ENCODE measurements at regions not wholly inside any gene's neighbourhood (a gene's known extent, or its start where the extent isn't known, plus 50 kb on each side); places are given as distances from the start of the nearest gene placed in this dataset.
"Not testable (repeated sequence)": the region's sequence is repeated elsewhere in the genome, so short reads cannot be mapped to it uniquely, and the experiment has no call there.

DNA sequence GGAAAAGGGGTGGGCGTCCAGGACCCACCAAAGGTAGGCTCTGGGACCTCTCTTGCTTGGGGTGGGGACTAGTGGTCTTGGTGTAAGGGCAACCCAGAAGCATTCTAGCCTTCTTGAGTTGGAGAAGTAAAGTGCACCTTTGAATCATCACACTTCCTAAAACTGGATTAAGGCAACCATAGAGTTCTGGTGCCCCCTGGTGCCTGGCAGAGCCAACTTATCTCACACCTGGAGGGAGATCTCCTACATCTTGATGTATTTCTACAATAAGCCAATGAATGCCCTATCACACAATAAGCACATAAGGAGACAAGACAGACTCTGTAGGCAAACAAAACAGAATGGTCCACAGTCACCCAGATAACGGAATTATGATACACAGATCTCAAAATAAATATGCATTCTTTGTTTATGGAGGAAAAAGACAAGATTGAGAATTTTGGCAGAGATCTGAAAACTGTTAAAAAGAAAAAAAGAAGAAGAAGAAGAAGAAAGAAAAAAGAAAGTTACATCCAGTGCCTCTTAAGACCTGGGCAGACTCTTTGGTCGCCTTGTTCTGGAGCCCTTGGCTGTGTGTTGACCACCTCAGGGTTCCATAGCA, 95.9 kb upstream of the PPP2R5C start:
- H3K27ac ChIP-seq (replicated peaks in 1 of 4): no peak overlapping the region
- no peak for DNase-seq (ENCODE audit: extremely low spot score)
- peaks cover 0 to 38% (median 2%) of the 10 kb centered on the region in 4 donors for H3K27me3 ChIP-seq

DNA sequence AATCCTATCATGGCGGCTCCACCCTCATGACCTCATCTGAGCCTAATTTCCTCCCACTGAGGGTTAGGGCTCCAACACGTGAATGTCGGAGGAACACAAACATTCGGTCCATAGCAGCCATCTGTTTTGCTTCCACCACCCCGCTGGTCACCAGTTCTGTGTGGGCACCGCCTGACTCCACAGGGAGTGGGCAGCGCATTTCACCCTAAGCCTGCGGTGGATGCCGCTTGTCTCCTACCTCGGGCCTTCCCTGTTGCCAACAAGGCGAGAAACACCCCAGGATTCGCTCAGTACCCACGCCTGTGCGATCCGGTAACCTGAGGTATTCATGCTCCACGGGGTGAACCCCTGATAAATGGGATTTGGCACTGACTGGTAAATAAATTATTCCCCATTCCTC, 95.2 kb upstream of the PPP2R5C start:
- DNase-seq (ENCODE audit: extremely low spot score): no peak
- no peaks in the 10 kb centered on the region for H3K4me1 ChIP-seq
- TF ChIP-seq EP300 (IDR thresholded peaks at IDR 0.05) (no peak), POLR2A (IDR thresholded peaks at IDR 0.05; ENCODE audit: low read depth) (no peak)
- H3K9me3 ChIP-seq: peaks cover 0 to 21% (median 14%) of the 10 kb centered on the region in 4 donors
- H3K27ac ChIP-seq (replicated peaks in 1 of 4): no peak overlapping the region
- no peak overlapping the region for H3K4me3 ChIP-seq
- no peaks in the 10 kb centered on the region for H3K36me3 ChIP-seq
- H3K27me3 ChIP-seq: peaks cover 0 to 38% (median 2%) of the 10 kb centered on the region in 4 donors
- WGBS: 89% methylated on average over 12 of the region's 16 CpGs
- intact Hi-C loops (cut with DNase I): no loop called here

More for the DNA sequence above, 95.9 kb upstream of the PPP2R5C start:
- H3K4me1 ChIP-seq: no peaks in the 10 kb centered on the region
- intact Hi-C loops (cut with DNase I): no loop called here
- WGBS: 56% methylated on average over 3 of the region's 3 CpGs
- H3K36me3 ChIP-seq: no peaks in the 10 kb centered on the region
- no peak for TF ChIP-seq EP300 (IDR thresholded peaks at IDR 0.05)
- TF ChIP-seq, protein P1, sequence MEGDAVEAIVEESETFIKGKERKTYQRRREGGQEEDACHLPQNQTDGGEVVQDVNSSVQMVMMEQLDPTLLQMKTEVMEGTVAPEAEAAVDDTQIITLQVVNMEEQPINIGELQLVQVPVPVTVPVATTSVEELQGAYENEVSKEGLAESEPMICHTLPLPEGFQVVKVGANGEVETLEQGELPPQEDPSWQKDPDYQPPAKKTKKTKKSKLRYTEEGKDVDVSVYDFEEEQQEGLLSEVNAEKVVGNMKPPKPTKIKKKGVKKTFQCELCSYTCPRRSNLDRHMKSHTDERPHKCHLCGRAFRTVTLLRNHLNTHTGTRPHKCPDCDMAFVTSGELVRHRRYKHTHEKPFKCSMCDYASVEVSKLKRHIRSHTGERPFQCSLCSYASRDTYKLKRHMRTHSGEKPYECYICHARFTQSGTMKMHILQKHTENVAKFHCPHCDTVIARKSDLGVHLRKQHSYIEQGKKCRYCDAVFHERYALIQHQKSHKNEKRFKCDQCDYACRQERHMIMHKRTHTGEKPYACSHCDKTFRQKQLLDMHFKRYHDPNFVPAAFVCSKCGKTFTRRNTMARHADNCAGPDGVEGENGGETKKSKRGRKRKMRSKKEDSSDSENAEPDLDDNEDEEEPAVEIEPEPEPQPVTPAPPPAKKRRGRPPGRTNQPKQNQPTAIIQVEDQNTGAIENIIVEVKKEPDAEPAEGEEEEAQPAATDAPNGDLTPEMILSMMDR (IDR thresholded peaks at IDR 0.05): peak in 2 of 3 experiments; percentile 11 to 30
- H3K4me3 ChIP-seq: no peak overlapping the region
- H3K9me3 ChIP-seq: peaks cover 0 to 15% (median 10%) of the 10 kb centered on the region in 4 donors

DNA sequence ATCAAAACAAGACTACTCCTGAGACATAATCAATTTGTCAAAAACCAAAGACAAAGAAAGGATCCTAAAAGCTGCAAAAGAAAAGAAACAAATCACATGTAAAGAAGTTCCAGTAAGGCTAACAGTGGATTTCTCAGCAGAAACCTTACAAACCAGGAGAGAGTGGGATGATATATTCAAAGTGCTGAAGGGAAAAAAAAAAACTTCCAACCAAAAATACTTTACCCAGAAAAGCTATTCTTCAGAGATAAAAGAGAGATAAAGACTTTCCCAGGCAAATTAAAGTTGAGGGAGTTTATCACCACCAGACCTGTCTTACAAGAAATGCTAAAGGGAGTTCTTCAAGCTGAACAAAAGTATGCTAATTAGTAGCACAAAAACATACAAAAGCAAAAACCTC, 91.9 kb upstream of the PPP2R5C start:
- intact Hi-C loops (cut with DNase I): no loop called here
- DNase-seq (ENCODE audit: extremely low spot score): no peak
- H3K9me3 ChIP-seq: peaks cover 0 to 23% (median 14%) of the 10 kb centered on the region in 4 donors

DNA sequence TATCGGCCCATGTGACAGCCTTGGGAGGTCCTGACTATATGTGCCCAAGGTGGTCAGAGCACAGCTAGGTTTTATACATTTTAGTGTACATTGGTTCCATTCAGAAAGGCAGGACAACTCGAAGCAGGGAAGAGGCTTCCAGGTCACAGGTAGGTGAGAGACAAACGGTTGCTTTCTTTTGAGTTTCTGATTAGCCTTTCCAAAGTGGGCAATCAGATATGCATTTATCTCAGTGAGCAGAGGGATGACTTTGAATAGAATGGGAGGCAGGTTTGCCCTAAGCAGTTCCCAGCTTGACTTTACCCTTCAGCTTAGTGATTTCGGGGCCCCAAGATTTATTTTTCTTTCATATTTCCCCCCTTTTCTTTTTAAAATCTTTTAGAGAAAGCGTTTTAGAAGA, 87.6 kb upstream of the PPP2R5C start:
- intact Hi-C loops (cut with DNase I): no loop called here
- H3K4me1 ChIP-seq: no peaks in the 10 kb centered on the region
- 65% methylated on average over 5 of the region's 5 CpGs for WGBS
- H3K9me3 ChIP-seq: peaks cover 0 to 23% (median 14%) of the 10 kb centered on the region in 4 donors
- no peak for DNase-seq (ENCODE audit: extremely low spot score)
- no peak overlapping the region for H3K4me3 ChIP-seq
- H3K36me3 ChIP-seq: no peaks in the 10 kb centered on the region
- TF ChIP-seq, protein P1 (IDR thresholded peaks at IDR 0.05): no peak
- no peak for TF ChIP-seq POLR2AphosphoS5 (IDR thresholded peaks at IDR 0.05)
- TF ChIP-seq POLR2A (IDR thresholded peaks at IDR 0.05; ENCODE audit: low read depth): no peak
- TF ChIP-seq EP300 (IDR thresholded peaks at IDR 0.05): no peak
- no peak overlapping the region for H3K27ac ChIP-seq (replicated peaks in 1 of 4)
- H3K27me3 ChIP-seq: peaks cover 0 to 3% (median 0%) of the 10 kb centered on the region in 4 donors

More for the DNA sequence above, 91.9 kb upstream of the PPP2R5C start:
- peaks cover 0 to 36% (median 2%) of the 10 kb centered on the region in 4 donors for H3K27me3 ChIP-seq
- TF ChIP-seq EP300 (IDR thresholded peaks at IDR 0.05) (no peak), POLR2AphosphoS5 (IDR thresholded peaks at IDR 0.05) (no peak), POLR2A (IDR thresholded peaks at IDR 0.05; ENCODE audit: low read depth) (no peak)
- TF ChIP-seq, protein P1 (IDR thresholded peaks at IDR 0.05): no peak
- no peaks in the 10 kb centered on the region for H3K4me1 ChIP-seq
- H3K27ac ChIP-seq (replicated peaks in 1 of 4): no peak overlapping the region
- H3K4me3 ChIP-seq: no peak overlapping the region
- no peaks in the 10 kb centered on the region for H3K36me3 ChIP-seq

DNA sequence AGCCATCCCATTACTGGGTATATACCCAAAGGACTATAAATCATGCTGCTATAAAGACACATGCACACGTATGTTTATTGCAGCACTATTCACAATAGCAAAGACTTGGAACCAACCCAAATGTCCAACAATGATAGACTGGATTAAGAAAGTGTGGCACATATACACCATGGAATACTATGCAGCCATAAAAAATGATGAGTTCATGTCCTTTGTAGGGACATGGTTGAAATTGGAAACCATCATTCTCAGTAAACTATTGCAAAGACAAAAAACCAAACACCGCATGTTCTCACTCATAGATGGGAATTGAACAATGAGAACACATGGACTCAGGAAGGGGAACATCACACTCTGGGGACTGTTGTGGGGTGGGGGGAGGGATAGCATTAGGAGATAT, 85.7 kb upstream of the PPP2R5C start:
- H3K4me1 ChIP-seq; H3K27ac ChIP-seq (replicated peaks in 1 of 4); H3K36me3 ChIP-seq; H3K4me3 ChIP-seq; H3K27me3 ChIP-seq; H3K9me3 ChIP-seq; intact Hi-C loops (cut with DNase I); DNase-seq (ENCODE audit: extremely low spot score): not testable (repeated sequence)
- 76% methylated on average over 2 of the region's 2 CpGs for WGBS

DNA sequence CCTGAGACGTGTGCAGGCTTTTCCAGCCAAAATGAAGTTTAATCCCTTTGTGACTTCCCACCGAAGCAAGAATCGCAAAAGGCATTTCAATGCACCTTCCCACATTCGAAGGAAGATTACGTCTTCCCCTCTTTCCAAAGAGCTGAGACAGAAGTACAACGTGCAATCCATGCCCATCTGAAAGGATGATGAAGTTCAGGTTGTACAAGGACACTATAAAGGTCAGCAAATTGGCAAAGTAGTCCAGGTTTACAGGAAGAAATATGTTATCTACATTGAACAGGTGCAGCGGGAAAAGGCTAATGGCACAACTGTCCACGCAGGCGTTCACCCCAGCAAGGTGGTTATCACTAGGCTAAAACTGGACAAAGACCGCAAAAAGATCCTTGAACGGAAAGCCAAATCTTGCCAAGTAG, 83.6 kb upstream of the PPP2R5C start:
- H3K27me3 ChIP-seq; H3K27ac ChIP-seq (replicated peaks in 1 of 4); intact Hi-C loops (cut with DNase I); H3K4me1 ChIP-seq; H3K9me3 ChIP-seq; H3K36me3 ChIP-seq; DNase-seq (ENCODE audit: extremely low spot score); H3K4me3 ChIP-seq: not testable (repeated sequence)
- WGBS: 91% methylated on average over 11 of the region's 11 CpGs

Measured in esophagus muscularis mucosa (tissue), 4 donors.